Activated naive CD8-positive, alpha-beta T cell treated with anti-CD3 and anti-CD28 coated beads, Interleukin-2, amount 50 U/mL, for 24 hours (primary cell): ENCODE measurements at regions not wholly inside any gene's neighbourhood (a gene's known extent, or its start where the extent isn't known, plus 50 kb on each side); places are given as distances from the start of the nearest gene placed in this dataset.
"Not testable (repeated sequence)": the region's sequence is repeated elsewhere in the genome, so short reads cannot be mapped to it uniquely, and the experiment has no call there.

Experiments
- ATAC-seq: fragments of 150-1000 bp; cut with Tn5 transposase; one replicate; pipeline ENCODE4 v1.10.0; 2021
- DNase-seq: peaks from one replicate; pipeline ENCODE4 v3.0.0; 2021
- H3K27ac Mint-ChIP-seq: one replicate; pipeline ENCODE4 v1.8.0; 2021; ENCODE audit warnings: mild to moderate bottlenecking, mixed read lengths
- H3K27me3 Mint-ChIP-seq: one replicate; pipeline ENCODE4 v1.8.0; 2021; ENCODE audit warnings: mixed read lengths
- H3K36me3 Mint-ChIP-seq: one replicate; pipeline ENCODE4 v1.8.0; 2021; ENCODE audit warnings: low read depth, mixed read lengths
- H3K4me1 Mint-ChIP-seq: one replicate; pipeline ENCODE4 v1.8.0; 2021; ENCODE audit warnings: mixed read lengths
- H3K4me3 Mint-ChIP-seq: one replicate; pipeline ENCODE4 v1.8.0; 2021; ENCODE audit warnings: mild to moderate bottlenecking, moderate library complexity, mixed read lengths
- H3K9me3 Mint-ChIP-seq: one replicate; pipeline ENCODE4 v1.8.0; 2021; ENCODE audit warnings: mixed read lengths

DNA sequence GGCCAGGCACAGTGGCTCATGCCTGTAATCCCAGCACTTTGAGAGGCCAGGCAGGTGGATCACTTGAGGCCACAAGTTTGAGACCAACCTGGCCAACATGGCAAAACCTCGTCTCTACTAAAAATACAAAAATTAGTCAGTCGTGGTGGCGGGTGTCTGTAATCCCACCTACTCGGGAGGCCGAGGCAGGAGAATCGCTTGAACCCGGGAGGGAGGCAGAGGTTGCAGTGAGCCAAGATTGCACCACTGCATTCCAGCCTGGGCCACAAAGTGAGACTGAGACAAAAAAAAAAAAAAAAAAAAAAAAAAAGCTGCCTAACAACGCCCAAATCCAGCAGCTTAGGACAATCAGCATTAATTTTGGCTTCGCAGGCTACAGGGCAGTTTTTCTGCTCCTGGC, 167.1 kb downstream of the GOSR1 start:
- not testable (repeated sequence) for H3K4me3 Mint-ChIP-seq, H3K27me3 Mint-ChIP-seq, DNase-seq, ATAC-seq, H3K36me3 Mint-ChIP-seq, H3K4me1 Mint-ChIP-seq, H3K9me3 Mint-ChIP-seq, H3K27ac Mint-ChIP-seq

DNA sequence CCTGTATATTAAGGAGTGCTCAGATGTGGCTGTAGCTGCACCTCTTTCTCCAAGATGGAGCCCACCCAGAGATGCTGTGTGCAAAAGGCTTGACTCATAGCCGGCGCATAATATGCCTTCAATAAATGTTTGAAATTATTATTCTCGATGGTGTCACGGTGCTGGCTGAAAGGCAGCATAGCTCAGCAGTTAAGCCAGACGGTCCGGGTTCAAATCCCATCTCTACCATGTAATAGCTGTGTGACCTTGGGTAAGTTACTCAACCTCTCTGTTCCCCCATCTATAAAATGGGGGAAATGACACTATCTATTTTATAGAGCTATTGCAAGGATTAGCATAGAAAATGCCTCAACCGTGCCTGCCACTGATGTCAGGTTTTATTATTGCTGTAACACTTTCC, 164.2 kb downstream of the GOSR1 start:
- H3K9me3 Mint-ChIP-seq, H3K4me3 Mint-ChIP-seq, DNase-seq, H3K4me1 Mint-ChIP-seq, ATAC-seq, H3K27ac Mint-ChIP-seq, H3K36me3 Mint-ChIP-seq, H3K27me3 Mint-ChIP-seq: not testable (repeated sequence)

DNA sequence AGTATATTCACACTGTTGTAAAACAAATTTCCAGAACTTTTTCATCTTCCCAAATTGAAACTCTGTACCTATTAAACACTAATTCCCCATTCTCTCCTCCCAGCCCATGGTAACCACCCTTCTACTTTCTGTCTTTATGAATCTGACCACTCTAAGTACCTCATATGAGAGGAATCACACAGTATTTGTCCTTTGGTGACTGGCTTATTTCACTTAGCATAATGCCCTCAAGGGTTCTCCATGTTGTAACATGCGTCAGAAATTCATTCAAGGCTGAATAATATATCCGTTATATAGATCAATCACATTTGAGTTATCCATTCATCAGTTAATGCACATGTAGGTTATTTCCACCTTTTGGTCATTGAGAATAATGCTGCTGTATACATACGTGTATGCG, 162.2 kb downstream of the GOSR1 start:
- not testable (repeated sequence) for H3K27ac Mint-ChIP-seq, H3K36me3 Mint-ChIP-seq, DNase-seq, H3K4me1 Mint-ChIP-seq, H3K9me3 Mint-ChIP-seq, H3K27me3 Mint-ChIP-seq, H3K4me3 Mint-ChIP-seq, ATAC-seq

DNA sequence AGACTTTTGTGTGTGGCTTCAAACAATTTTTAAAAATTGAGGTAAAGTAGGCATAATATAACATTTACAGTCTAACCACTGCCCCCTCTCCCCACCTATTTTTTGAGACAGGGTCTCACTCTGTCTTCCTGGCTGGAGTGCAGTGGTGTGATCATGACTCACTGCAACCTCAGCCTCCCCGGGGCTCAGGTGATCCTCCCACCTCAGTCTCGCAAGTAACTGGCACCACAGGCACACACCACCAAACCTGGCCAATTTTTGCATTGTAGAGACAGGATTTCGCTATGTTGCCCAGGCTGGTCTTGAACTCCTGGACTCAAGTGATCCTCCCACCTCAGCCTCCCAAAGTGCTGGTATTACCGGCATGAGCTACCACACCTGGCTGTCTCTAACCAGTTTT, 161.8 kb downstream of the GOSR1 start:
- H3K27me3 Mint-ChIP-seq, H3K36me3 Mint-ChIP-seq, H3K4me1 Mint-ChIP-seq, ATAC-seq, DNase-seq, H3K4me3 Mint-ChIP-seq, H3K9me3 Mint-ChIP-seq, H3K27ac Mint-ChIP-seq: not testable (repeated sequence)

DNA sequence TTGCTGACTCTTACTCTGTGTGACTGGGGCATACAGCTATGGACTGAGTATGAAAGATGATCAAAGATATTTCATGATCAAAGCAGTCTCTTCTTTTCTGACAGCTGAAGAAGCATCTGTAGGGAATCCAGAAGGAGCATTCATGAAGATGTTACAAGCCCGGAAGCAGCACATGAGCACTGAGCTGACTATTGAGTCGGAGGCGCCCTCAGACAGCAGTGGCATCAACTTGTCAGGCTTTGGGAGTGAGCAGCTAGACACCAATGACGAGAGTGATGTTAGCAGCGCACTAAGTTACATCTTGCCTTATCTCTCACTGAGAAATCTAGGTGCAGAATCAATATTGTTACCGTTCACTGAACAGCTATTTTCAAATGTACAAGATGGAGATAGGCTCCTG, 154.4 kb downstream of the GOSR1 start:
- not testable (repeated sequence) for H3K27ac Mint-ChIP-seq, ATAC-seq, H3K4me3 Mint-ChIP-seq, H3K36me3 Mint-ChIP-seq, H3K27me3 Mint-ChIP-seq, H3K9me3 Mint-ChIP-seq, DNase-seq, H3K4me1 Mint-ChIP-seq

DNA sequence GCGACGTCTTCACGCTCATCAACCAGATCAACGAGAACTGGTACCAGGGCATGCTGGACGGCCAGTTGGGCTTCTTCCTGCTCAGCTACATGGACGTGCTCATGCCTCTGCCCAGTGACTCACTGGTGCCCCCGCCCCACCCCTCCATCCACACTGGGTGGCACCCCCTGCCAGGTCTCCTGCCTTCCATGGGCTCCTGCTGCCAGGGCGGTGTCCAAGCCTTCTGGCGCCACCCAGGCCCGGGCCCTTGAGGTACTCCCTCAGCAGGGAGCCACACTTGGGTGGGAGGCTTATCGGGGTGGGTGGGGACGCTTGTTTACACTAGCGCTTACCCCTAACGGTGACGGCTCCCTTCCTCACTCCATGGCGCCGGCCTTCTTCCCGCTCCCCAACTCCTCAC, 148.2 kb downstream of the GOSR1 start:
- not testable (repeated sequence) for H3K27ac Mint-ChIP-seq, H3K27me3 Mint-ChIP-seq, DNase-seq, H3K36me3 Mint-ChIP-seq, ATAC-seq, H3K9me3 Mint-ChIP-seq, H3K4me1 Mint-ChIP-seq, H3K4me3 Mint-ChIP-seq

DNA sequence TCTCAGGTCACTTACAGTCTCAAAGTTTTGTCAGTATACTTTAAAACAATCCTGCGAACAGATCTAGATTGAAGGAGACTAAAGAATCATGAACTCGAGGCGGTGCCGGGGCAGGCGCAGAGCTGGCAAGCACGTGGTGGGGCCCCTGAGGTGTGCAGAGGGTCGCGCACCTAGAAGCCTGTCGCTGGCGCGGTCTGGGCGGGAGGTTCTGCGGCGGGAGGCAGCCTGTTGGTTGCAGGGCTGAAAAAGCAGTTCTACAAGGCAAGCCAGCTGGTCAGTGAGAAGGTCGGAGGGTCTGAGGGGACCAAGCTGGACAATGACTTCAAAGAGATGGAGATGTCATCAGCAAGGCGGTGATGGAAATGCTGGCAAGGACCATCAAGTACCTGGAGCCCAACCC, 147.0 kb downstream of the GOSR1 start:
- not testable (repeated sequence) for H3K36me3 Mint-ChIP-seq, H3K27me3 Mint-ChIP-seq, H3K27ac Mint-ChIP-seq, H3K4me3 Mint-ChIP-seq, H3K9me3 Mint-ChIP-seq, DNase-seq, ATAC-seq, H3K4me1 Mint-ChIP-seq

DNA sequence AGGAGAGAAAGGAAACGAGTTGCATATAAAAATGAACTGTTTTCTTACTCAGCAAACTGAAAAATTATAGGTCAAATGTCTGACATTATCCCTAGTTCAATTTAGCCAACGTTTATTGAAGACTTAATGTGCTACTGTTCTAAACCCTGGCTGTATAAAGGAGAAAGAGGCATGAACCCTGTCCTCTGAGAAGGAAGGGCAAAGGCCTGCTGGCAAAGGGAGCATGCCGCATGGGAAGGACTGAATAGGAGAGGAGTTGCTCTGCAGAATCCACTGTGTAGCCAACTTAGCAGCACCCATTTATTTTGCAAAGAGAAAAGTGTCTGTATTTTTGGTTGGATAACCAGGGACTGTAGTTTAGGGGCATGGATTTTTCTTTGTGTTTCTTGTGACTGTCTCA, 132.5 kb downstream of the GOSR1 start:
- not testable (repeated sequence) for H3K27me3 Mint-ChIP-seq, H3K36me3 Mint-ChIP-seq, H3K4me1 Mint-ChIP-seq, H3K27ac Mint-ChIP-seq, H3K9me3 Mint-ChIP-seq, DNase-seq, ATAC-seq, H3K4me3 Mint-ChIP-seq

DNA sequence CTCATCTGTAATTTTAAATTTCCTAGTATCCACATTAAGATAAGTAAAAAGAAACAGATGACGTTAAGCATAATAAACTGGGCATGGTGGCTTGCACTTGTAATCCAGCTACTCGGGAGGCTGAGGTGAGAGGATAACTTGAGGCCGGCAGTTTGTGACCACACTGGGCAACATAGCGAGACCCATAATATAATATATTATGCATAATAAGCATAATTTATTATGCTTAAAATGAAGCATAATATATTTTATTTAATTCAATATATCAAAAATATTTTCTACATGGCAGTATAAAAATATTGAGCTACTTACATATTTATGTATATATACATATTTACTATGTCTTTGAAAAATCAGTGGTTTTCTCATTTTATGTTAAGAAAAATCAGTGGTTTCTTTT, 128.3 kb downstream of the GOSR1 start:
- no peak overlapping the region for H3K4me3 Mint-ChIP-seq
- no peaks in the 10 kb centered on the region for H3K9me3 Mint-ChIP-seq

DNA sequence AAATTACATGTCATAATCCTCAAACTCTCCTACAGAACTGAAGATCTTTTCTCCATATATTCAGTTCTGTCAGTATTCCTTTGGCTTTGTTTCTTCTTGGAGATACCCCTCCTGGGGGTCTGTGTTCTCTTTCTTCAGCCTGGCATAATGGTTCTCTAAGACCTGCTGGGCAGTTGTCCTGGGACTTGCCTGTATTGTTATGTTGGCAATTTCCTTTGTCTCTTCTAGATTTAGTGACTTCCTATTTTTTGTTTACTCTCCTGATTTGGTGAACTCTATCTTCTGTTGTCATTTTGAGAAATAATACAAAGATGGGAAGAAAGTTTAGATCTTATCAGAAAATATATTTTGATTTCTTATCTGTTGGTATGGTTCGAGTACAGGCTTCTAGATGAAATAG, 127.8 kb downstream of the GOSR1 start:
- Mint-ChIP-seq H3K36me3 (no peaks in the 10 kb centered on the region), H3K4me3 (no peak overlapping the region), H3K4me1 (peaks cover 15% of the 10 kb centered on the region), H3K27me3 (no peaks in the 10 kb centered on the region), H3K9me3 (no peaks in the 10 kb centered on the region), H3K27ac (no peak overlapping the region)
- DNase-seq (no peak), ATAC-seq (no peak)

More for the DNA sequence above, 128.3 kb downstream of the GOSR1 start:
- no peak overlapping the region for H3K27ac Mint-ChIP-seq
- no peaks in the 10 kb centered on the region for H3K36me3 Mint-ChIP-seq
- no peaks in the 10 kb centered on the region for H3K27me3 Mint-ChIP-seq
- H3K4me1 Mint-ChIP-seq: peaks cover 14% of the 10 kb centered on the region
- ATAC-seq: no peak
- no peak for DNase-seq

DNA sequence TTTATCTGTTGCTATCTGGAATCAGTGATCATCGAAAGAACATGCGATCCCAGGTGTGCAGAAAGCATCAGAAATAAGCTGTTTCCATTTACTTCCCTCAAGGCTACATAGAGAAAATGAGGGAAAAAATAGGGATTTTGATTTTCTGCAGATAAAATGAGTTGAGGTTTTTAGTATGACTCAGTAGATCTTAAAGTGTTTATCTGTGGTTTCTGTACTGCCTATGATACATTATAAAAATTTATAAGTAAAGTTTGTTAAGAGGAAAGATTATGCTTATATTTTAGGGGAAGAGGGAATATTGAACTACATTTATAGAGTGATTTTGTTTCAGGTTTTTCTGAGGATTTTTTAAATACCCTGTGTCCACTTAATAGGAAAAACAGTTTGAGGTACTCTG, 125.2 kb downstream of the GOSR1 start:
- not testable (repeated sequence) for DNase-seq, H3K27ac Mint-ChIP-seq, ATAC-seq, H3K36me3 Mint-ChIP-seq, H3K27me3 Mint-ChIP-seq, H3K9me3 Mint-ChIP-seq
- Mint-ChIP-seq H3K4me3 (peak overlapping the region; percentile 74), H3K4me1 (peaks cover 19% of the 10 kb centered on the region)

DNA sequence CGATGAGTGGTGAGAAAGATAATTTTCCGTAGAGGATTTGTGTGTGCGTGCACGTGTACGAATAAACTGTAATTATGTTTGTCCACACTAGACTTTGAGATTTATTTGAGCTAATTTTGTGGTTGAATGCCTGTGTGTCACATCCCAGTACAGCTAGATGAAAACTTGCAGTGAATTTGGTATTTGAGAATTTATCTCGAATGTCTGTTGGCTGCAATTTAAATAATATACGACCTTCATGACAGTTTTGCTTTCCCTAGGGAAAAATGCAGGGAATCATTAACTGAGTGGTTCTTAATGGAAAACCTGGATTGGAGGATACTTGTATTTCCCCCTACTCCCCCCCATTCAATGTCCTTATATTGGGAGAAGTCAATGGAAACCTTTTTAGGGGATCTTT, 124.8 kb downstream of the GOSR1 start:
- Mint-ChIP-seq H3K4me1 (peaks cover 19% of the 10 kb centered on the region), H3K4me3 (peak overlapping the region; percentile 74)
- not testable (repeated sequence) for H3K27me3 Mint-ChIP-seq, H3K9me3 Mint-ChIP-seq, H3K27ac Mint-ChIP-seq, H3K36me3 Mint-ChIP-seq, DNase-seq, ATAC-seq

DNA sequence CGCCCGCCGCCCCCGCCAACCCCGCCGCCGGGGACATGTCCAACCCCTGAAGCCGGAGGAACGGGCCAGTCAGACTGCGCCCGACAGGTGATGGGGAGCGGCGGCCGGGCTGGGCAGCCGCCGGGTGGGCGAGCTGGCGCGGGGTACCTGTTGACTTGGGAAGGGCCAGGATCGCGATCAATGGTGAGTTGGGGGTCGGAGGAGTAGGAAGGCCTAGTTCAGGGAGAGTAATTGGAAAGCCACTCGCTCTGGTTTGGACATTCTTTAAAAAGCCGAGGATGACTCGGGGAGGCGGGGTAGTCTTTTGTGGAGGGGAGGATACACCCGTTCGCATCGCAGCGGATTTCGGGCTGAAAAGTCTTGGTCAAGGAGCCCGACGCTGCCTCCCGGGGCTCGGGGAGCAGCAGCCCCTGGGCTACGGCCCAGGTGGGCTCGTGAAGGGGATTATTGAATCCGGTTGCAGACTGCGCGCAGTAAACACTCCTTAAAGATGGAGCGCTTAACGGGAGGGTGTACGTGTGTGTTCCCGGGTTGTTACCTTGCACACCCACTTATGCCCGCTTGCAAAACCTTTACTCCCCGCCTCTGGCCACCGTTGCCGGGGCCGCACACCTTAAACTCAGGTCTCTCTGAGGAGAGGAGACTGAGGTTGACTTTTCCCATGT, 123.8 kb downstream of the GOSR1 start:
- Mint-ChIP-seq H3K4me1 (peaks cover 19% of the 10 kb centered on the region), H3K27me3 (no peaks in the 10 kb centered on the region), H3K27ac (peak overlapping the region; percentile 85), H3K4me3 (peak overlapping the region; percentile 93), H3K36me3 (no peaks in the 10 kb centered on the region), H3K9me3 (no peaks in the 10 kb centered on the region)
- DNase-seq: peak; percentile 18
- no peak for ATAC-seq

DNA sequence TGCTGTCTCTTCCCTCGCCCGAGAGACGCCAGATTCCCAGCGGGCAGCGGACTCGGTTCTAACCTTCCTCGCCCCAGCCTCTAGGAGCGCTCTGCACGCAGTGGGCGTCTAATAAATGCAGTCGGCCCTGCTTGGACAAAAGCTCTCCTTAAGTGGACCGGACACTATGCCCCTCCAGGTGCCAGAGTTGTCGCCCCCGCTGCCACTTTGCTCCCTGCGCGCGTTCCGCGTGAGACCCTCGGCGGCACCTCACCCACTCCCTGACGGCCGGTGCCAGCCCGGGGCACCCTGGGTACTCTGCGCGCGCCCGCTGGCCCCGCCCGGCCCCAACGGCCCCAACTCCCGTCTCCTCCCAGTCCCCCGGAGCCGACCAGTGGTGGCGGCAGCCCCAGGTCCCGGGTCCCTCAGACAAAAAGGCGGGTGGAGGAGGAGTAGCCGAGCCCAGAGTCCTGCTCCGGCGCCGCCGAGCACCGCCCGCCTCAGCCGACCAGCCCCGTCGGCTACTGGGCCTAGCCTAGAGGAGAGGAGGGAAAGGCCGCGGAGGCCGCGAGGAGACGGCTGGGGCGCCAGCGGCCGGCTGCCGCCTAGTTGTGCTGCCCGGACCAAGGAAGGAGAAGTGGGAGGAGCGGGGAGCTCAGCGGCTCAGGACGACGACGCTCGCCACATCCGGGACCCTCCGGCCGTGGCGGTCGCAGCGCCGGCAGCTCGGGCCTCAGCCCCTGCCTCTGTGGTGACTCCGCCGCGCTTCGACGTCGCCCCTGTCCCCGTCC, 123.0 kb downstream of the GOSR1 start:
- ATAC-seq (peak; percentile 96), DNase-seq (peak; percentile 78)
- peaks cover 19% of the 10 kb centered on the region for H3K4me1 Mint-ChIP-seq
- peak overlapping the region; percentile 46 for H3K27ac Mint-ChIP-seq
- H3K36me3 Mint-ChIP-seq: no peaks in the 10 kb centered on the region
- no peaks in the 10 kb centered on the region for H3K9me3 Mint-ChIP-seq
- H3K27me3 Mint-ChIP-seq: no peaks in the 10 kb centered on the region
- peak overlapping the region; percentile 93 for H3K4me3 Mint-ChIP-seq

DNA sequence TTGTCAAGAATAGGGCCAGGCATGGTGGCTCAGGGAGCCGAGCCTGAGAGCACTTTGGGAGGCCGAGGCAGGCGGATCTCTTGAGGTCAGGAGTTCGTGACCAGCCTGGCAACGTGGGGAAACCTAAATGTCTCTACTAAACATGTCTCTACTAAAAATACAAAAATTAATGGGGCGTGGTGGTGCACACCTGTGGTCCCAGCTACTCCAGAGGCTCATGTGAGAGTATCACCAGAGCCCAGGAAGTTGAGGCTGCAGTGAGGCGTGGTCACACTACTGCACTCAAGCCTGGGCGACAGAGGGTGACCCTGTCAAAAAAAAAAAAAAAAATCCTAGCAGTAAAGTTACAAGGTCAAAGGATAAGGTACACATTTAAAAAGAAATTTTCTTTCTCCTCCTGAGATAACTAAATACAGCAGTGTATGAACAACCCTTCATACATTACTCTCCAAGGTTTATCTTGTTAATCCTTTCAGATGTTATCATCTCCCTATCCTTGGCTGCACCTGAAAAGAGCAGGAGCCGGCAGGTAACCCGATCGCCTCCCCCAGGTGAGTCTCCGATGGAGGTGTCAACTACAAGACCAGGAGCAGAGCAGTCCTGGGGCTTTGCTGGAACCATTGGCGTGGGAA, 122.3 kb downstream of the GOSR1 start:
- no peak for ATAC-seq
- H3K36me3 Mint-ChIP-seq: no peaks in the 10 kb centered on the region
- DNase-seq: no peak
- peak overlapping the region; percentile 14 for H3K27ac Mint-ChIP-seq
- H3K27me3 Mint-ChIP-seq: no peaks in the 10 kb centered on the region
- peaks cover 19% of the 10 kb centered on the region for H3K4me1 Mint-ChIP-seq
- H3K9me3 Mint-ChIP-seq: no peaks in the 10 kb centered on the region
- peak overlapping the region; percentile 93 for H3K4me3 Mint-ChIP-seq
